Cerebellar cortex (tissue), 1 donor: ENCODE measurements at regions not wholly inside any gene's neighbourhood (a gene's known extent, or its start where the extent isn't known, plus 50 kb on each side); places are given as distances from the start of the nearest gene placed in this dataset.

Experiments used
- DNase-seq: peaks from one replicate; pipeline ENCODE4 v3.0.0-alpha.2; 2015; ENCODE audit warnings: low spot score

GRCh38 chr22:49157529-49158339 lies 669.9 kb downstream of the BRD1 start:
- no peak for DNase-seq

- no peak for DNase-seq
These were observed 670.9 kb downstream of the BRD1 start for GRCh38 chr22:49156662-49157285.

GRCh38 chr22:49155770-49156580 lies 671.7 kb downstream of the BRD1 start:
- no peak for DNase-seq

- no peak for DNase-seq
These were observed 672.5 kb downstream of the BRD1 start for GRCh38 chr22:49155039-49155769.

- DNase-seq, result no peak
These were observed 673.2 kb downstream of the BRD1 start for GRCh38 chr22:49154433-49154832.

GRCh38 chr22:49153921-49154320 lies 673.8 kb downstream of the BRD1 start:
- DNase-seq, result no peak

GRCh38 chr22:49152939-49153770 lies 674.5 kb downstream of the BRD1 start:
- DNase-seq, result no peak

- DNase-seq, result no peak
These were observed 675.3 kb downstream of the BRD1 start for GRCh38 chr22:49152127-49152938.

GRCh38 chr22:49151256-49152126 lies 676.2 kb downstream of the BRD1 start:
- DNase-seq, result no peak

- DNase-seq, result no peak
These were observed 676.9 kb downstream of the BRD1 start for GRCh38 chr22:49150801-49151221.

GRCh38 chr22:49149721-49150608 lies 677.7 kb downstream of the BRD1 start:
- no peak for DNase-seq

GRCh38 chr22:49148895-49149418 lies 678.7 kb downstream of the BRD1 start:
- DNase-seq, result no peak

GRCh38 chr22:49147617-49148175 lies 680.0 kb downstream of the BRD1 start:
- no peak for DNase-seq

- no peak for DNase-seq
These were observed 680.5 kb downstream of the BRD1 start for GRCh38 chr22:49147171-49147570.

- no peak for DNase-seq
These were observed 681.2 kb downstream of the BRD1 start for GRCh38 chr22:49146511-49146910.

- no peak for DNase-seq
These were observed 683.9 kb downstream of the BRD1 start for GRCh38 chr22:49143812-49144211.

GRCh38 chr22:49142891-49143290 lies 684.8 kb downstream of the BRD1 start:
- DNase-seq, result no peak

- DNase-seq, result peak; percentile 58
These were observed 685.4 kb downstream of the BRD1 start for GRCh38 chr22:49142296-49142695.
